HepG2 (cell line): ENCODE measurements at regions not wholly inside any gene's neighbourhood (a gene's known extent, or its start where the extent isn't known, plus 50 kb on each side); places are given as distances from the start of the nearest gene placed in this dataset.
A peak's percentile ranks its signal among the peaks of the same experiment; 100 is the strongest.

Source experiments
- BCL6 ChIP-seq: IDR thresholded peaks from 2 replicates; pipeline ENCODE4 v1.6.1; 2016; ENCODE audit warnings: missing genetic modification reagents, missing compliant biosample characterization
- ERF ChIP-seq: IDR thresholded peaks from 2 replicates; pipeline ENCODE4 v1.6.1; 2018; ENCODE audit warnings: missing biosample characterization, missing genetic modification reagents
- FIP1L1 ChIP-seq: fragments of 200-400 bp; formaldehyde crosslinking; IDR thresholded peaks from 2 replicates; pipeline ENCODE4 v1.6.1; 2018; ENCODE audit warnings: low read depth, mild to moderate bottlenecking, low read length, moderate library complexity, borderline replicate concordance; ENCODE audit not compliant: insufficient read depth
- FLYWCH1 ChIP-seq: sonication (generic); formaldehyde crosslinking; IDR thresholded peaks from 2 replicates; pipeline ENCODE4 v1.8.1; 2023; ENCODE audit warnings: mild to moderate bottlenecking, missing genetic modification reagents
- FOXC1 ChIP-seq: sonication (generic); formaldehyde crosslinking; IDR thresholded peaks from 2 replicates; pipeline ENCODE4 v1.8.0; 2022; ENCODE audit warnings: mild to moderate bottlenecking, missing genetic modification reagents, borderline replicate concordance
- FOXJ3 ChIP-seq: sonication (generic); formaldehyde crosslinking; IDR thresholded peaks from 2 replicates; pipeline ENCODE4 v1.4.0; 2020; ENCODE audit warnings: missing genetic modification reagents, mild to moderate bottlenecking, borderline replicate concordance
- JUN ChIP-seq: sonication (generic); formaldehyde crosslinking; IDR thresholded peaks from 2 replicates; pipeline ENCODE4 v1.4.0; 2020; ENCODE audit warnings: mild to moderate bottlenecking, missing genetic modification reagents
- KAT8 ChIP-seq: IDR thresholded peaks from 2 replicates; pipeline ENCODE4 v1.6.1; 2016; ENCODE audit warnings: missing genetic modification reagents, missing compliant biosample characterization
- MAFK ChIP-seq, 2 experiments: IDR thresholded peaks in 1 of 2; conservative IDR thresholded peaks in 1 of 2; 2 replicates each; pipeline ENCODE4 v1.6.1; 2011; ENCODE audit warnings: improper control_type of control experiment in 2 of 2, low read length in 2 of 2
- MTA3 ChIP-seq: sonication (generic); formaldehyde crosslinking; IDR thresholded peaks from 2 replicates; pipeline ENCODE4 v1.4.0; 2020; ENCODE audit warnings: missing genetic modification reagents
- PAWR ChIP-seq: sonication (generic); formaldehyde crosslinking; IDR thresholded peaks from 2 replicates; pipeline ENCODE4 v1.4.0; 2020; ENCODE audit warnings: missing genetic modification reagents, mild to moderate bottlenecking, borderline replicate concordance
- POLR2G ChIP-seq: fragments of 200-400 bp; formaldehyde crosslinking; IDR thresholded peaks from 2 replicates; pipeline ENCODE4 v1.6.1; 2018; ENCODE audit warnings: mild to moderate bottlenecking, low read depth, low read length, moderate library complexity
- RBAK ChIP-seq: sonication (generic); formaldehyde crosslinking; IDR thresholded peaks from 2 replicates; pipeline ENCODE4 v1.5.1; 2020; ENCODE audit warnings: mild to moderate bottlenecking, missing genetic modification reagents
- REXO4 ChIP-seq: sonication (generic); formaldehyde crosslinking; IDR thresholded peaks from 2 replicates; pipeline ENCODE4 v1.8.0; 2022; ENCODE audit warnings: missing genetic modification reagents, mild to moderate bottlenecking, borderline replicate concordance
- RORA ChIP-seq: sonication (generic); formaldehyde crosslinking; IDR thresholded peaks from 2 replicates; pipeline ENCODE4 v1.5.0; 2020; ENCODE audit warnings: mild to moderate bottlenecking, missing genetic modification reagents, moderate library complexity
- TIGD3 ChIP-seq: sonication (generic); formaldehyde crosslinking; IDR thresholded peaks from 2 replicates; pipeline ENCODE4 v1.5.1; 2020; ENCODE audit warnings: mild to moderate bottlenecking, missing genetic modification reagents, borderline replicate concordance
- TMF1 ChIP-seq: sonication (generic); formaldehyde crosslinking; IDR thresholded peaks from 2 replicates; pipeline ENCODE4 v1.8.1; 2022; ENCODE audit warnings: low read depth, missing genetic modification reagents
- U2AF1 ChIP-seq: fragments of 200-400 bp; formaldehyde crosslinking; optimal IDR thresholded peaks from 2 replicates; pipeline ENCODE3; 2017; ENCODE audit warnings: mild to moderate bottlenecking, low read depth, low read length
- ZFAT ChIP-seq: sonication (generic); formaldehyde crosslinking; conservative IDR thresholded peaks from 2 replicates; pipeline ENCODE4 v1.8.1; 2023; ENCODE audit warnings: missing genetic modification reagents, inconsistent platforms
- ZFP36L1 ChIP-seq: sonication (generic); formaldehyde crosslinking; IDR thresholded peaks from 2 replicates; pipeline ENCODE4 v1.8.0; 2022; ENCODE audit warnings: mild to moderate bottlenecking, missing genetic modification reagents, moderate library complexity
- ZKSCAN5 ChIP-seq: sonication (generic); formaldehyde crosslinking; IDR thresholded peaks from 2 replicates; pipeline ENCODE4 v1.5.1; 2020; ENCODE audit warnings: mild to moderate bottlenecking, missing genetic modification reagents
- ZMYM3 ChIP-seq: sonication (generic); formaldehyde crosslinking; IDR thresholded peaks from 2 replicates; pipeline ENCODE4 v1.5.1; 2020; ENCODE audit warnings: mild to moderate bottlenecking, missing genetic modification reagents
- ZNF253 ChIP-seq: sonication (generic); formaldehyde crosslinking; IDR thresholded peaks from 2 replicates; pipeline ENCODE4 v1.8.0; 2022; ENCODE audit warnings: mild to moderate bottlenecking, missing genetic modification reagents, borderline replicate concordance
- ZNF282 ChIP-seq: fragments of 450-650 bp; IDR thresholded peaks from 2 replicates; pipeline ENCODE4 v1.6.1; 2018; ENCODE audit not compliant: partially characterized antibody
- ZNF530 ChIP-seq: sonication (generic); formaldehyde crosslinking; IDR thresholded peaks from 2 replicates; pipeline ENCODE4 v1.5.0; 2020; ENCODE audit warnings: low read depth, mild to moderate bottlenecking, missing genetic modification reagents
- ZNF7 ChIP-seq: IDR thresholded peaks from 2 replicates; pipeline ENCODE4 v1.6.1; 2016; ENCODE audit warnings: missing biosample characterization, missing genetic modification reagents
- ZNF773 ChIP-seq: sonication (generic); formaldehyde crosslinking; IDR thresholded peaks from 2 replicates; pipeline ENCODE4 v1.4.0; 2020; ENCODE audit warnings: missing genetic modification reagents, borderline replicate concordance
- TF ChIP-seq, protein P1 (sequence below): sonication (generic); formaldehyde crosslinking; IDR thresholded peaks from 2 replicates; pipeline ENCODE4 v1.4.0; 2020; ENCODE audit warnings: low read depth, mild to moderate bottlenecking, missing genetic modification reagents

DNA sequence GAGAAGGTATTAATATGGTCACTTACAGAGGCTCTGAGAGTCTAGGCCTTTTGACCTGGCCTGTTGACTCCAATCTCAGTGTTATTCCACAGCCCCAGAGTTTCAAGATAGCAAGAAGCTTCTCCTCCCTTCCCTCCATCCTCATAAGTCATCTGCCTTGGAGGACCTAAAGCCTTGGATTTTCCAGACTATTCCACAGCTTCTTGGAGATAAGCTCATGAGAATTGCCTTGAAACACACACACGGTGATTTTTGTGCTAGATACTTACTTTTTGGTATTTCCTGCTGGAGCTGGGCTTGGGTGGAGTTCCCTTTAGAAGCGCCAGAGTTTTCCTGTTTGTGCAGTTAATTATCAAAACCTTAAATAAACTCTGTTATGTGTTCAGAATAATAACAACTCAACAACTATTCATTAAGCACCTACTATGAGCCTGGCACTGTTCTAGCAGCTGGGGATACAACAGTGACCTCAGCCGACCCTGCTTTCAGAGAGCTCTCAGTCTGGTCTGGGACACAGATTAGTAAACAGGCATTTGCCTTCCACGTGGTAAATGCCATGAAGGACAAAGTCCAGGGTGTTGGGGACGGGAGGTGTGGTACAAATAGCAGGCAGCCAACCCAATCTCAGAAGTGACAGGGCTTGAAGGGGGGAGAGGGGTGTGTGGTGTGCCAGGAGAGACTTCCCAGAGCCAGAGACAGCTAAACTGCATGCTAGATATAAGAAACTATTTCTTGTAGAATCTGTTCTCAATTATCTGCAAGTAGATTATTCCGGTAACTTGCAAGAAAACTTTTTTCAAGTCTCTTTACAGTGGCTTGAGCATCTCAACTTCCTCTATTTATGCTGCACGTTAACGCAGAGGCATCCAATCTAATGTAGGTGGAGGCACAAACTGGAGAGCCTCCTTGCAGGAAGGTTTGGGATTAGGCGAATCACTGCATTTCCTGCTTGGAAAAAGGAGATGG is 55.9 kb upstream of the KLF9 start (continued):
- TF ChIP-seq KAT8 (CRISPR knock-in tag): peak; percentile 64; the same call in 1 of the 2 replicates
- no peak for TF ChIP-seq REXO4 (CRISPR knock-in tag)
- TF ChIP-seq ZFP36L1: peak; percentile 58; the same call in 1 of the 2 replicates
- TF ChIP-seq JUN (CRISPR knock-in tag): no peak
- TF ChIP-seq PAWR (CRISPR knock-in tag): no peak
- TF ChIP-seq RORA: no peak
- TF ChIP-seq, protein P1, sequence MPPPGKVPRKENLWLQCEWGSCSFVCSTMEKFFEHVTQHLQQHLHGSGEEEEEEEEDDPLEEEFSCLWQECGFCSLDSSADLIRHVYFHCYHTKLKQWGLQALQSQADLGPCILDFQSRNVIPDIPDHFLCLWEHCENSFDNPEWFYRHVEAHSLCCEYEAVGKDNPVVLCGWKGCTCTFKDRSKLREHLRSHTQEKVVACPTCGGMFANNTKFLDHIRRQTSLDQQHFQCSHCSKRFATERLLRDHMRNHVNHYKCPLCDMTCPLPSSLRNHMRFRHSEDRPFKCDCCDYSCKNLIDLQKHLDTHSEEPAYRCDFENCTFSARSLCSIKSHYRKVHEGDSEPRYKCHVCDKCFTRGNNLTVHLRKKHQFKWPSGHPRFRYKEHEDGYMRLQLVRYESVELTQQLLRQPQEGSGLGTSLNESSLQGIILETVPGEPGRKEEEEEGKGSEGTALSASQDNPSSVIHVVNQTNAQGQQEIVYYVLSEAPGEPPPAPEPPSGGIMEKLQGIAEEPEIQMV (CRISPR knock-in tag): no peak
- TF ChIP-seq ZNF282: no peak
- TF ChIP-seq FOXJ3: peak; percentile 77
- TF ChIP-seq ERF (CRISPR knock-in tag): peak; percentile 80
- no peak for TF ChIP-seq ZNF773
- TF ChIP-seq U2AF1: no peak
- TF ChIP-seq FIP1L1: no peak
- no peak for TF ChIP-seq RBAK (CRISPR knock-in tag)
- TF ChIP-seq MAFK (conservative IDR thresholded peaks at IDR 0.05 in 1 of 2, IDR thresholded peaks at IDR 0.05 in 1 of 2; ENCODE audit: low read length in 2 of 2): no peak
- no peak for TF ChIP-seq POLR2G
- TF ChIP-seq ZNF253 (CRISPR knock-in tag): no peak
- TF ChIP-seq ZKSCAN5 (CRISPR knock-in tag): no peak
- TF ChIP-seq ZMYM3 (CRISPR knock-in tag): peak; percentile 83
- no peak for TF ChIP-seq ZNF530 (CRISPR knock-in tag)
- TF ChIP-seq BCL6 (CRISPR knock-in tag): peak; percentile 86
- no peak for TF ChIP-seq TMF1
- TF ChIP-seq MTA3 (CRISPR knock-in tag): no peak
- no peak for TF ChIP-seq ZFAT (CRISPR knock-in tag)
- no peak for TF ChIP-seq FLYWCH1
- TF ChIP-seq ZNF7: no peak
- peak; percentile 53; the same call in 1 of the 2 replicates for TF ChIP-seq FOXC1 (CRISPR knock-in tag)
- no peak for TF ChIP-seq TIGD3
